ENCODE measurements at regions not wholly inside any gene's neighbourhood (a gene's known extent, or its start where the extent isn't known, plus 50 kb on each side); places are given as distances from the start of the nearest gene placed in this dataset.

GRCh38 chr7:119936836-119937235 is 336.1 kb upstream of the KCND2 start:
- TF ChIP-seq CTCF (IDR thresholded peaks at IDR 0.05) = no peak
- TF ChIP-seq POLR2A (IDR thresholded peaks at IDR 0.05) = no peak
- TF ChIP-seq EP300 (IDR thresholded peaks at IDR 0.05) = no peak

All from tibial nerve (tissue), 4 donors.